ENCODE measurements at regions not wholly inside any gene's neighbourhood (a gene's known extent, or its start where the extent isn't known, plus 50 kb on each side); places are given as distances from the start of the nearest gene placed in this dataset.

DNA sequence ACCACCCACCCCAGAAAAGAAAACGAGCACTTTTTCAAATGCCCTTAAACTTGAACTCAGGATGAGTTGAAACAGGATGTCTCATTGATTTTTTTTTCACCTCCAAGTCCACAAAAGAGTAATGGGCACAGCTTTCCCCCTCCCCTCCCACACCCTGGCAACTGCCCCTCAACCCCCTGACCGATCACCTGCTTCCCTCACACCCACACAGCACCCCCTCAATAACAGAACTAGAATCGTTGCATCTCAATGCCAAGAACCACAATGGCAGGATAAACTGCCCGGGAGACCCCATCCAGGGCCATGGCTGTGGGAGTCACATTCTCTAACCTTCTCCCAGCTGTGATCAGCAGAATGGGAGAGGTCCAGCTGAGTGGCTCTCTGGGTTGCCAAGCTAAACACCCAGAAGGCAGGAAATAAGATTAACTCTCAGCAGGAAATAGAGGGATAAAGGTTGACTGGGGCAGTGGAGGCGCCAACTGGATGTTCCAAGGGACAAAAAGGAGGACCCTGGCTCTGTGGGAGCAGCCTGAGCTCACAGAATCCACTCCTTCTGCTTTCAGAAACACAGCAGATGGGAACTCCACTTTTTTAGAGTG lies 128.0 kb upstream of the SDK2 start:
- intact Hi-C loops (cut with DNase I; ENCODE audit: low total_unique reads): no loop called here
- peaks cover 0 to 9% of the 10 kb centered on the region in 2 donors for H3K27me3 ChIP-seq
- H3K36me3 ChIP-seq: no peaks in the 10 kb centered on the region
- TF ChIP-seq POLR2A (IDR thresholded peaks at IDR 0.05) (no peak), POLR2AphosphoS5 (IDR thresholded peaks at IDR 0.05) (no peak), CTCF (IDR thresholded peaks at IDR 0.05) (no peak)
- H3K4me1 ChIP-seq: peaks cover 0 to 5% of the 10 kb centered on the region in 2 donors
- no peak overlapping the region for H3K4me3 ChIP-seq
- no peak for DNase-seq (ENCODE audit: low spot score in 2 of 2)
- H3K27ac ChIP-seq: no peak overlapping the region
- H3K9me3 ChIP-seq: no peaks in the 10 kb centered on the region

- H3K4me3 ChIP-seq: no peak overlapping the region
- no peak overlapping the region for H3K27ac ChIP-seq
- H3K27me3 ChIP-seq: peaks cover 0 to 9% of the 10 kb centered on the region in 2 donors
- no peak for TF ChIP-seq CTCF (IDR thresholded peaks at IDR 0.05)
- no peak for TF ChIP-seq POLR2AphosphoS5 (IDR thresholded peaks at IDR 0.05)
- no peak for TF ChIP-seq POLR2A (IDR thresholded peaks at IDR 0.05)
- intact Hi-C loops (cut with DNase I; ENCODE audit: low total_unique reads): no loop called here
- peaks cover 0 to 5% of the 10 kb centered on the region in 2 donors for H3K4me1 ChIP-seq
- H3K36me3 ChIP-seq: no peaks in the 10 kb centered on the region
- no peak for DNase-seq (ENCODE audit: low spot score in 2 of 2)
- no peaks in the 10 kb centered on the region for H3K9me3 ChIP-seq
These were observed 129.5 kb upstream of the SDK2 start for GRCh38 chr17:73773702-73774101.

GRCh38 chr17:73774852-73775251 lies 130.6 kb upstream of the SDK2 start:
- no peak for TF ChIP-seq POLR2A (IDR thresholded peaks at IDR 0.05)
- TF ChIP-seq POLR2AphosphoS5 (IDR thresholded peaks at IDR 0.05): no peak
- no peak for TF ChIP-seq CTCF (IDR thresholded peaks at IDR 0.05)
- intact Hi-C loops (cut with DNase I; ENCODE audit: low total_unique reads): no loop called here

DNA sequence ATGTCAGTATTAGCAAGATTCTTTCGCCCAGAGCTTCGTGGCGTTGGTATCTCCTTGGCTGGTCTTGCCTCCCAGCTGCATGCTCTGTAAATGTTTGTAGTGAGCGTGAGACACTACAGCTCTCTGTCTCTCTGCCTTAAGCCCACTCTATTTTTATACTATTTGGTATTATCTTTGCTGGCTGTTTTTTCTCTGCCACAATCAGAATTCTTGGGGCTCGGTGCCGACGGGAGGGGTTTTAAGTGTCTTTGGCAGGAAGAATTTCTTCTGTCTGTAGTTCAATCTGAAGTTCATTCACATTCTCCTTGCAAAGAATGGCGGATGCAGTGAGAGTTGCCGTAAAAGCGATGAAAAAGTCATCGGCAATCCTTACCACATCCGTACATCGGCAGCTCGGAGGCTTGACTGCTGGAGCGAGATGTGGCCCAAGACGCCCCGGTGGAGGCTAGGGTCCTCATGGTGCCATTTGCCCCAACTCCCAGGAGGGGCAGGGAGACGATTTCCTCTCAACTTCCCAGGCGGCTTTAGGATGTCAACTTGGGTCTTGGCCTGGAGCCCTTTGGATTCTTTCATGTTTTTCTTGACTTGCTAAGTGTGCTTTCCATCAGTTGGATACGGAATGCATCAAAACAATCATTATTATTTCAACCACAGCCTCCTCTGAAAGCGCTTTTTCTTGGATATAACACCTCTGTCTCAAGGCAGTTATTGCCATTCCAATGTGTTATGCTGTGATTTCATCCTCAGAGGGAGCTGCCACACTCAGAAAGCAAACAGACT lies 132.3 kb upstream of the SDK2 start:
- Histone ChIP-seq H3K36me3 (no peaks in the 10 kb centered on the region), H3K27ac (no peak overlapping the region), H3K4me3 (no peak overlapping the region), H3K27me3 (peaks cover 0 to 19% of the 10 kb centered on the region in 2 donors), H3K9me3 (no peaks in the 10 kb centered on the region), H3K4me1 (no peaks in the 10 kb centered on the region)
- DNase-seq (ENCODE audit: low spot score in 2 of 2): no peak
- TF ChIP-seq POLR2A (IDR thresholded peaks at IDR 0.05) (no peak), POLR2AphosphoS5 (IDR thresholded peaks at IDR 0.05) (no peak), CTCF (IDR thresholded peaks at IDR 0.05) (no peak)
- intact Hi-C loops (cut with DNase I; ENCODE audit: low total_unique reads): no loop called here

More at GRCh38 chr17:73774852-73775251, 130.6 kb upstream of the SDK2 start:
- peaks cover 0 to 9% of the 10 kb centered on the region in 2 donors for H3K27me3 ChIP-seq
- no peak for DNase-seq (ENCODE audit: low spot score in 2 of 2)
- H3K36me3 ChIP-seq: no peaks in the 10 kb centered on the region
- H3K9me3 ChIP-seq: no peaks in the 10 kb centered on the region
- no peak overlapping the region for H3K27ac ChIP-seq
- H3K4me3 ChIP-seq: no peak overlapping the region
- peaks cover 0 to 5% of the 10 kb centered on the region in 2 donors for H3K4me1 ChIP-seq

GRCh38 chr17:73777131-73777449 lies 132.8 kb upstream of the SDK2 start:
- no peaks in the 10 kb centered on the region for H3K36me3 ChIP-seq
- no peaks in the 10 kb centered on the region for H3K4me1 ChIP-seq
- H3K27me3 ChIP-seq: peaks cover 0 to 24% of the 10 kb centered on the region in 2 donors
- intact Hi-C loops (cut with DNase I; ENCODE audit: low total_unique reads): no loop called here
- DNase-seq (ENCODE audit: low spot score in 2 of 2): no peak
- TF ChIP-seq POLR2A (IDR thresholded peaks at IDR 0.05): no peak
- no peak for TF ChIP-seq CTCF (IDR thresholded peaks at IDR 0.05)
- no peak for TF ChIP-seq POLR2AphosphoS5 (IDR thresholded peaks at IDR 0.05)
- H3K27ac ChIP-seq: no peak overlapping the region
- no peaks in the 10 kb centered on the region for H3K9me3 ChIP-seq
- H3K4me3 ChIP-seq: no peak overlapping the region

All from breast epithelium (tissue), 4 donors.